Vagina (tissue), 2 donors: ENCODE measurements at regions not wholly inside any gene's neighbourhood (a gene's known extent, or its start where the extent isn't known, plus 50 kb on each side); places are given as distances from the start of the nearest gene placed in this dataset.

Source experiments
- POLR2A ChIP-seq, 2 donors: fragments of 450-650 bp; IDR thresholded peaks; one replicate each; pipeline ENCODE4 v1.6.1; 2017; ENCODE audit warnings: antibody characterized with exemption in 2 of 2, mild to moderate bottlenecking in 2 of 2, moderate library complexity in 2 of 2
- POLR2AphosphoS5 ChIP-seq, 2 donors: sonication (generic); formaldehyde crosslinking; IDR thresholded peaks; one replicate each; pipeline ENCODE4 v1.9.0; 2017; ENCODE audit warnings: antibody characterized with exemption in 2 of 2, mild to moderate bottlenecking in 2 of 2, low read depth in 1 of 2; ENCODE audit not compliant: insufficient read depth in 1 of 2
- TF ChIP-seq, protein P1 (sequence below), 3 experiments: fragments of 450-650 bp in 2 of 3; fragments of 200-600 bp in 1 of 3; sonication (generic) in 1 of 3; IDR thresholded peaks; one replicate each; pipeline ENCODE4 v1.5.1; 2017 to 2019; ENCODE audit warnings: antibody characterized with exemption in 3 of 3, mild to moderate bottlenecking in 2 of 3, moderate library complexity in 2 of 3

DNA sequence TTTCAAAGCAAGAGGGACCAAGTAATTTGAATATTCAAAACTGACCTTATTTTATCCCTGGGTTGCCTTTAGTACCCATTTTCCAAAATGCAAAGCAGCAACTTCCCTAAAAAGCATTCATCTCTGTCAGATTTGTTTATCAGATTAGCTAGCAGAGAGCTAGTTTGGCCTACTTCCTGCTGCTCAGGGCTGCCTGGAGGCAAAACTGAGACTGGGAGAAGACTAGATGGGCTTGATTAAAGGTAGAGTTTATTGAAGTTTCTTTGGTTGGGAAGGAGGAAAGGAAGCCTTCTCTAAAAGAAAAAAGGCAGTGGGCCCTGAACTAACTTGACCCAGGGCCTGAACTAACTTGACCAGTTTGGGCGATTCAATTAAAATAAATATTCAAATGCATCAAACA, 426.1 kb upstream of the FAM98A start:
- TF ChIP-seq, protein P1, sequence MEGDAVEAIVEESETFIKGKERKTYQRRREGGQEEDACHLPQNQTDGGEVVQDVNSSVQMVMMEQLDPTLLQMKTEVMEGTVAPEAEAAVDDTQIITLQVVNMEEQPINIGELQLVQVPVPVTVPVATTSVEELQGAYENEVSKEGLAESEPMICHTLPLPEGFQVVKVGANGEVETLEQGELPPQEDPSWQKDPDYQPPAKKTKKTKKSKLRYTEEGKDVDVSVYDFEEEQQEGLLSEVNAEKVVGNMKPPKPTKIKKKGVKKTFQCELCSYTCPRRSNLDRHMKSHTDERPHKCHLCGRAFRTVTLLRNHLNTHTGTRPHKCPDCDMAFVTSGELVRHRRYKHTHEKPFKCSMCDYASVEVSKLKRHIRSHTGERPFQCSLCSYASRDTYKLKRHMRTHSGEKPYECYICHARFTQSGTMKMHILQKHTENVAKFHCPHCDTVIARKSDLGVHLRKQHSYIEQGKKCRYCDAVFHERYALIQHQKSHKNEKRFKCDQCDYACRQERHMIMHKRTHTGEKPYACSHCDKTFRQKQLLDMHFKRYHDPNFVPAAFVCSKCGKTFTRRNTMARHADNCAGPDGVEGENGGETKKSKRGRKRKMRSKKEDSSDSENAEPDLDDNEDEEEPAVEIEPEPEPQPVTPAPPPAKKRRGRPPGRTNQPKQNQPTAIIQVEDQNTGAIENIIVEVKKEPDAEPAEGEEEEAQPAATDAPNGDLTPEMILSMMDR (IDR thresholded peaks at IDR 0.05), result no peak
- TF ChIP-seq POLR2AphosphoS5 (IDR thresholded peaks at IDR 0.05; ENCODE audit: insufficient read depth in 1 of 2, low read depth in 1 of 2), result no peak
- no peak for TF ChIP-seq POLR2A (IDR thresholded peaks at IDR 0.05)
